PFSK-1 (cell line): ENCODE measurements at regions not wholly inside any gene's neighbourhood (a gene's known extent, or its start where the extent isn't known, plus 50 kb on each side); places are given as distances from the start of the nearest gene placed in this dataset.

Source experiments
- FOXP2 ChIP-seq: optimal IDR thresholded peaks from 2 replicates; pipeline ENCODE3; 2011; ENCODE audit warnings: borderline replicate concordance, control low read depth, inconsistent platforms; ENCODE audit not compliant: insufficient read depth; ENCODE audit errors: extremely low read length, extremely low read depth
- POLR2AphosphoS5 ChIP-seq: IDR thresholded peaks from 2 replicates; pipeline ENCODE4 v1.6.1; 2012; ENCODE audit warnings: low read depth, mild to moderate bottlenecking, control low read depth, low read length, moderate library complexity
- SIN3A ChIP-seq: IDR thresholded peaks from 2 replicates; pipeline ENCODE4 v1.6.1; 2012; ENCODE audit warnings: mild to moderate bottlenecking, low read length, moderate library complexity, borderline replicate concordance; ENCODE audit not compliant: insufficient read depth
- TAF1 ChIP-seq: IDR thresholded peaks from 2 replicates; pipeline ENCODE4 v1.6.1; 2012; ENCODE audit warnings: low read length, control low read depth, borderline replicate concordance; ENCODE audit not compliant: insufficient read depth
- TF ChIP-seq, protein P1 (sequence below), 2 experiments: IDR thresholded peaks; 2 replicates each; pipeline versions ENCODE4 v1.6.1 to v1.8.0; 2011 to 2012; ENCODE audit warnings: low read depth in 2 of 2, low read length in 2 of 2, control low read depth in 1 of 2, inconsistent platforms in 1 of 2, mild to moderate bottlenecking in 1 of 2, moderate library complexity in 1 of 2; ENCODE audit not compliant: insufficient read depth in 1 of 2

DNA sequence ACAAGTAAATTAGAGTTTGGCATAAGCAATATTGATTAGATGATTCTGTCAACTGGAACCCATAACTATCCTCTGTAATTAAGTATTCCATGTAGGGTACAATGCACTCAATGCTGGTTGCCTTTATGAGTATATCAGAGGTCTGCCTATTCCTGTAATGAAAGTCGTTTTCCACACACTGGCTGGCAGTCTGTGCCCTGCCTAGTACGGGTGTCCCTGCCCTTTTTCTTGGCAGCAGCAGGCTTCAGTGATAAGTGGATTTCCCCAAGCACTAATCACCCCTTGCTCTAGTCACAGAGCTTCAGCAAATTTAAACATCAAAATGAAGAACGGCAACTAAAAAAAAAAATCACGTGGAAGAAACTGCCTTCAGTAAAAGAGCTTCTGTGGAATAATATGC is 294.8 kb upstream of the STT3B start:
- no peak for TF ChIP-seq POLR2AphosphoS5
- TF ChIP-seq, protein P1, sequence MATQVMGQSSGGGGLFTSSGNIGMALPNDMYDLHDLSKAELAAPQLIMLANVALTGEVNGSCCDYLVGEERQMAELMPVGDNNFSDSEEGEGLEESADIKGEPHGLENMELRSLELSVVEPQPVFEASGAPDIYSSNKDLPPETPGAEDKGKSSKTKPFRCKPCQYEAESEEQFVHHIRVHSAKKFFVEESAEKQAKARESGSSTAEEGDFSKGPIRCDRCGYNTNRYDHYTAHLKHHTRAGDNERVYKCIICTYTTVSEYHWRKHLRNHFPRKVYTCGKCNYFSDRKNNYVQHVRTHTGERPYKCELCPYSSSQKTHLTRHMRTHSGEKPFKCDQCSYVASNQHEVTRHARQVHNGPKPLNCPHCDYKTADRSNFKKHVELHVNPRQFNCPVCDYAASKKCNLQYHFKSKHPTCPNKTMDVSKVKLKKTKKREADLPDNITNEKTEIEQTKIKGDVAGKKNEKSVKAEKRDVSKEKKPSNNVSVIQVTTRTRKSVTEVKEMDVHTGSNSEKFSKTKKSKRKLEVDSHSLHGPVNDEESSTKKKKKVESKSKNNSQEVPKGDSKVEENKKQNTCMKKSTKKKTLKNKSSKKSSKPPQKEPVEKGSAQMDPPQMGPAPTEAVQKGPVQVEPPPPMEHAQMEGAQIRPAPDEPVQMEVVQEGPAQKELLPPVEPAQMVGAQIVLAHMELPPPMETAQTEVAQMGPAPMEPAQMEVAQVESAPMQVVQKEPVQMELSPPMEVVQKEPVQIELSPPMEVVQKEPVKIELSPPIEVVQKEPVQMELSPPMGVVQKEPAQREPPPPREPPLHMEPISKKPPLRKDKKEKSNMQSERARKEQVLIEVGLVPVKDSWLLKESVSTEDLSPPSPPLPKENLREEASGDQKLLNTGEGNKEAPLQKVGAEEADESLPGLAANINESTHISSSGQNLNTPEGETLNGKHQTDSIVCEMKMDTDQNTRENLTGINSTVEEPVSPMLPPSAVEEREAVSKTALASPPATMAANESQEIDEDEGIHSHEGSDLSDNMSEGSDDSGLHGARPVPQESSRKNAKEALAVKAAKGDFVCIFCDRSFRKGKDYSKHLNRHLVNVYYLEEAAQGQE (IDR thresholded peaks at IDR 0.05; ENCODE audit: insufficient read depth in 1 of 2, low read depth in 2 of 2, low read length in 2 of 2), result no peak
- TF ChIP-seq TAF1, result no peak
- no peak for TF ChIP-seq SIN3A
- TF ChIP-seq FOXP2, result no peak

DNA sequence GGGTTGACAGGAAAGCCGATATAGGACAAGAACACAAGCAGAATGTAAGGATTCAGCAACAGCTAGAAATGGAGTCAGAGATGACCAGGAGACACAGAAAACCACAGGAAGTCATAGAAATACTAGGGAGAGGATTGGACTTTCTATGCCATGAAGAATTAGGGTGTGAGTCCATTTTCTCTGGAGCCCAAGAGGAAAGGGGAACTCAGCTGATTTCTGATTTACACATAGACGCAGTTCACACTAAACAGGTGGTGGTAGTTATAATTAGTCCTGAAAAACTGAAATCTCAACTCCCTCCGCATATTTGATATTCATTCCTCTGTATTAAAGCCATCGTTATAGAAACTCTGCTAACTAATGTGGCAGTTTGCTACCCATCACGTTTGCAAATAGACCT is 292.7 kb upstream of the STT3B start:
- TF ChIP-seq, protein P1 (IDR thresholded peaks at IDR 0.05; ENCODE audit: insufficient read depth in 1 of 2, low read depth in 2 of 2, low read length in 2 of 2), result no peak
- TF ChIP-seq FOXP2 (no peak), POLR2AphosphoS5 (no peak)

DNA sequence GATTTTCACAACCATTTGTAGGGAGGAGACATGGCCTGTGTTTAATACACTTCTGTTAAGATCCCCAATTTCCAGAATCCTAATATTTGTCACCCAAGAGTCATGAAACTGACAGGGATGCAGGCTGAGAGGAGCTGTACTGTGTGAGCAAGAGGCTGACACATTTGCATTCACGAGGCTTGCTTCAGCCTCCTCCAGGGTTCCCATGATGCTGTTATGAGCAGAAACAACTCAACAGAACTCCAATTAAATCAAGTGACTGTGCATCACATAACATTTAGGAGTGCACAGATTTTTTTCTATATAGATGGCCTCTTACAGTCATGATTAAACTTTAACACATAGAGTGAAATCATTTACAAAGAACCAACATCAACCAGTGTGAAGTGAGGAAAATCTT is 292.3 kb upstream of the STT3B start:
- TF ChIP-seq TAF1 (no peak), POLR2AphosphoS5 (no peak), SIN3A (no peak), FOXP2 (no peak)
- TF ChIP-seq, protein P1 (IDR thresholded peaks at IDR 0.05; ENCODE audit: insufficient read depth in 1 of 2, low read depth in 2 of 2, low read length in 2 of 2), result no peak

DNA sequence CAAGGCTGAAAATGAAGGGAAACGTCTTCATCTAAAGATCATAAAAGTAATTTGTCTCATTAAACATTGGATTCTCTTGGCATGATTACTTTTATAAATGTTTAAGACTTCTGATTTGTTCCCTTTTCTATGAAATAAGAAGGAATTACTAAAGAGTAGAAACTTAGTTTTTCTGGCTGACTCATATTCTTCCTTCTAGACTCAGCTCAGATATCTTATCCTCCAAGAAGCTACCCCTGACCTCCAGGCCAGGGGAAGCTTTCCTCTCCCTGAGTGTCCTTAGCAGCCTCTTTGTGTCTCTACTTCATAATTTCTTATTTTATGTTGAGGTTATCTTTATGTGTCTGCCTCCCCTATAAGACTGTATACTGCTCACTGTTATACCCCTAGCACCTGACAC is 291.9 kb upstream of the STT3B start:
- TF ChIP-seq, protein P1 (IDR thresholded peaks at IDR 0.05; ENCODE audit: insufficient read depth in 1 of 2, low read depth in 2 of 2, low read length in 2 of 2), result no peak
- TF ChIP-seq SIN3A, result no peak
- no peak for TF ChIP-seq TAF1
- no peak for TF ChIP-seq FOXP2
- no peak for TF ChIP-seq POLR2AphosphoS5

DNA sequence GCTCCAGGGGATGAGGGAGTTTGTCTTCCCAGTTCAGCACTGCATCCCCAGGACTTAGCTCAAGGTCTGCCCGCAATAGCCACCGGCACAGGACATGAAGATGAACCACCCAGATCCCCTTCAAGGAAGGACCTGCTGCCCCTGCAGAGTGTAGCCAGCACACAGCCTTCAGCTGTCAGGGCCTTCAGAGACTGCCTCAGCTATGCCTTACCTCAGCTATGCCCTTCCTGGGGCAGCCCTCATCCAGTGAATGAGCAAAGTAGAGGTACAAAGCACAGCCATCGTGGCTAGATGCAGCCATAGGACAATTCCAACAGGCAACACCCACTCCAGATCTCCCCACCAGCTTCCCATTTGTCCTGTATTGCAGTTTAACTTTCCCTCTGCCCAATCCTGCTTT is 291.2 kb upstream of the STT3B start:
- TF ChIP-seq SIN3A (no peak), POLR2AphosphoS5 (no peak), TAF1 (no peak), FOXP2 (no peak)
- TF ChIP-seq, protein P1 (IDR thresholded peaks at IDR 0.05; ENCODE audit: insufficient read depth in 1 of 2, low read depth in 2 of 2, low read length in 2 of 2), result no peak
